Duodenal mucosa (tissue), 2 donors: ENCODE measurements at regions not wholly inside any gene's neighbourhood (a gene's known extent, or its start where the extent isn't known, plus 50 kb on each side); places are given as distances from the start of the nearest gene placed in this dataset.
"Not testable (repeated sequence)": the region's sequence is repeated elsewhere in the genome, so short reads cannot be mapped to it uniquely, and the experiment has no call there.

ENCODE experiments used
- H3K27ac ChIP-seq: one replicate; pipeline ENCODE4 v1.7.0; 2013; ENCODE audit warnings: low read depth, low read length
- H3K27me3 ChIP-seq, 2 donors: one replicate each; pipeline ENCODE4 v1.7.0; 2013; ENCODE audit warnings: low read length in 2 of 2, control low read depth in 1 of 2; ENCODE audit not compliant: insufficient read depth in 2 of 2, control insufficient read depth in 1 of 2
- H3K36me3 ChIP-seq, 2 donors: one replicate each; pipeline ENCODE4 v1.7.0; 2013; ENCODE audit warnings: low read length in 2 of 2, control low read depth in 1 of 2; ENCODE audit not compliant: insufficient read depth in 2 of 2, control insufficient read depth in 1 of 2
- H3K4me1 ChIP-seq, 2 donors: one replicate each; pipeline ENCODE4 v1.7.0; 2013; ENCODE audit warnings: low read length in 2 of 2, control low read depth in 1 of 2; ENCODE audit not compliant: insufficient read depth in 2 of 2, control insufficient read depth in 1 of 2
- H3K4me3 ChIP-seq, 2 donors: one replicate each; pipeline ENCODE4 v1.7.0; 2013; ENCODE audit warnings: low read length in 2 of 2, low read depth in 1 of 2
- H3K9ac ChIP-seq, 2 donors: one replicate each; pipeline ENCODE4 v1.7.0; 2013; ENCODE audit warnings: low read length in 2 of 2, low read depth in 1 of 2
- H3K9me3 ChIP-seq, 2 donors: one replicate each; pipeline ENCODE4 v1.7.0; 2013; ENCODE audit warnings: low read length in 2 of 2, control low read depth in 1 of 2; ENCODE audit not compliant: control insufficient read depth in 1 of 2

- Histone ChIP-seq H3K36me3 (no peaks in the 10 kb centered on the region), H3K27ac (peak overlapping the region; percentile 98), H3K4me1 (peaks cover 16 to 19% of the 10 kb centered on the region in 2 donors), H3K27me3 (no peaks in the 10 kb centered on the region), H3K9ac (peak overlapping the region; percentile 88 to 96), H3K9me3 (no peaks in the 10 kb centered on the region), H3K4me3 (peak overlapping the region; percentile 79 to 86)
Observed at GRCh38 chr6:27836783-27837624, 75.2 kb downstream of the OR2B2 start.

DNA sequence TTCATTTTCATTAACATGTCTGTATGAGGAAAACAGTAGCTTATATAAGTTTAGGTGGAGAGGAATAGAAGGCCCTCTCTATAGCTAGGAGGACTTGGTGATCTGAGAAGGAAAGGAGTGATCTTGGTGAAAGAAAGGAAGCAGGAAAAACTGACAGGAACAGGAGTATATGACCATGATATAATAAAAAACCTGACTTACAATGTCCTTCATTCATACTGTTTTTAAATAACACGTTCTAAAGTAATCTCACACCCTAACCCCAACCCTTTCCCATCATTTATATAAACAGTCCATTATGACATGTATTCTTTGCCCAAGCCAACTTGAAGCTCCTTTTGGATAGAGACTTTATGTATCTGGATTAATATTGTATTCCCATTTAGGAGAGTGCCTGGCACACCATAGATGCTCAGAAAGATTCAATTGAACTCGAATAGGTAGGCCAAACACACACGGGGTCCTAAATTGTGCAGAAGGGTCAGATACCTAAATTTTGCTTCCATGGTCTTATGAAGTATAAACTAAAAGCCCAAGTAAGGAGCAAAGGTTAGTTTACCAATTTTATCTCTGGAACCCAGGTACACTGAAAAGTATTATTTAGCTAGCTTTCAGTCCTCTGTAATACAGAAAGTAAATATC is 75.9 kb downstream of the OR2B2 start:
- Histone ChIP-seq H3K9ac (peak overlapping the region; percentile 88 to 96), H3K27ac (peak overlapping the region; percentile 98), H3K9me3 (no peaks in the 10 kb centered on the region)

DNA sequence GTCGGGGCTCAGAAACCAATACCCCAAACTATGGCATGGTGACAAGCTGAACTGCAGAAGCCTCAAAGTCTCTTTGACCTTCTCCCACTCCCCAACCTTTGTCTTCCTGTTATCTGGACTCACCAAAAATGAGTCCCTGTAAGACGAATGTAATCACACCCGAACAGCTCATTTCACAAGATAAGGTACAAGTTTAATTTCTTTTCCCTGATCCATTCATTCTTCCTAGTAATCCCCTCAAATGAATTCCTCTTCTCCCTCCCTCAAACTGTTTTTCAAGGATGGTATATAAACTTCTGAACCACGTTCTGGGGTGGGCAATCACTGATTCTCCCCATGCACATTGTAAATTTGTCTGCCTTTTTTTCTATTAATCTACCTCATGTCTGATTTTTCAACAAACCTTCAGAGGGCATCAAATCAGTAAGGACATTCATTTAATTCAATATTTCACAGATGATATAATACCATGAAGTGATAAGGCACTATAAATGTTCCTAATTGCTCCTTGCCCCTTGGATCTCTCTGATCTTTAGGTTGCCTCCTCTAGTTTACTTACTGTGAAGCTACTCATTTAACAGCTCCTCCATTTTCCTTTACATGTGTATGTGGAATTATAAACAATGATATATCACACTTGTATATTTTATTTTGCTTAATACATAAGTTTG is 77.2 kb downstream of the OR2B2 start:
- H3K36me3 ChIP-seq: no peaks in the 10 kb centered on the region
- peaks cover 20 to 25% of the 10 kb centered on the region in 2 donors for H3K4me1 ChIP-seq
- no peak overlapping the region for H3K9ac ChIP-seq
- no peak overlapping the region for H3K27ac ChIP-seq
- no peaks in the 10 kb centered on the region for H3K9me3 ChIP-seq
- no peak overlapping the region for H3K4me3 ChIP-seq
- H3K27me3 ChIP-seq: no peaks in the 10 kb centered on the region

More for the DNA sequence above, 75.9 kb downstream of the OR2B2 start:
- Histone ChIP-seq H3K27me3 (no peaks in the 10 kb centered on the region), H3K4me1 (peaks cover 16 to 19% of the 10 kb centered on the region in 2 donors), H3K36me3 (no peaks in the 10 kb centered on the region), H3K4me3 (peak overlapping the region; percentile 79 to 86)

DNA sequence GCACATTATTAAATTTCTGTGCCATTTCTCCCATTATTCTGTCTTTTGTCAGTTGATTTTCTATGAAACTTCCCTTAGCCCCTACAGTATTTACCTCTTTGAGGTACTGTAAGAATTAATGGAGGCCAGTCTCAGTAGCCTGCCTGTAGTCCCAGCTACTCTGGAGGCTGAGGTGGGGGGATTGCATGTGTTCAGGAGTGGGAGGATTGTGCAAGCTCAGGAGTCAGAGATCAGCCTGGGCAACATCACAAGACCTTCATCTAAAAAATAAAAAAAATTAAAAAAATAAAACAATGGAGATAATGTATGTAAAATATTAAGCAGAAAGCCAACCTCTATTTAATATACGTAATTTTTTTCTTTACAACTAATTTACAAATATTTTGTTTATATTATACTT is 77.8 kb downstream of the OR2B2 start:
- H3K36me3 ChIP-seq: no peaks in the 10 kb centered on the region
- no peak overlapping the region for H3K27ac ChIP-seq
- H3K4me3 ChIP-seq: no peak overlapping the region
- no peaks in the 10 kb centered on the region for H3K9me3 ChIP-seq
- H3K4me1 ChIP-seq: peaks cover 22% of the 10 kb centered on the region in 2 donors
- H3K9ac ChIP-seq: no peak overlapping the region
- no peaks in the 10 kb centered on the region for H3K27me3 ChIP-seq

- Histone ChIP-seq H3K27ac (peak overlapping the region; percentile 42), H3K4me1 (peaks cover 19 to 21% of the 10 kb centered on the region in 2 donors), H3K9ac (peak overlapping the region in 1 of 2 donors; percentile 82), H3K4me3 (peak overlapping the region; percentile 49 to 83)
- H3K27me3 ChIP-seq, H3K36me3 ChIP-seq, H3K9me3 ChIP-seq: not testable (repeated sequence)
Observed at GRCh38 chr6:27831434-27832081, 80.6 kb downstream of the OR2B2 start.

GRCh38 chr6:27830600-27831433 is 81.4 kb downstream of the OR2B2 start:
- peak overlapping the region; percentile 60 for H3K27ac ChIP-seq
- H3K9me3 ChIP-seq, H3K36me3 ChIP-seq, H3K27me3 ChIP-seq: not testable (repeated sequence)
- peak overlapping the region; percentile 82 to 88 for H3K9ac ChIP-seq
- H3K4me1 ChIP-seq: peaks cover 12 to 13% of the 10 kb centered on the region in 2 donors
- H3K4me3 ChIP-seq: peak overlapping the region; percentile 83

DNA sequence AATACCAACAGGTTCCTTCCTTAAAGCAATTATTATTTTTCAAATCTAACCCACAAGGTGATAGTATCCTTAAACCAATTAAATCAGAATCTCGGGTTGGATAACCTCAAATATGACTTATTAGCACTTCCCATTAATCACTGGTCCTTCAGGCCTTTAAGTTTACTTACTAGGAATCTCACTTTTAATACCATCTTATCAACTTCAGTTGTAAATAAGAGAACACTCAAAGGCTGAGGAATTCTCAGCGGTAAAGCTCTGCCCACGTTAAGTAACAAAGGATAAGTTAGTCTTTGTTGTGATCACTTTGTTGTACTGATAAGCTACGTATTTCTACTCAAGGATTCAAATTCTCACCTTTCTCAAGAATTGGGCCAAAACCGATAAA is 82.0 kb downstream of the OR2B2 start:
- H3K9ac ChIP-seq: peak overlapping the region; percentile 82 to 88
- H3K36me3 ChIP-seq: no peaks in the 10 kb centered on the region
- no peaks in the 10 kb centered on the region for H3K9me3 ChIP-seq
- H3K4me1 ChIP-seq: peaks cover 12 to 15% of the 10 kb centered on the region in 2 donors
- peak overlapping the region; percentile 83 for H3K4me3 ChIP-seq
- no peaks in the 10 kb centered on the region for H3K27me3 ChIP-seq
- H3K27ac ChIP-seq: peak overlapping the region; percentile 60

DNA sequence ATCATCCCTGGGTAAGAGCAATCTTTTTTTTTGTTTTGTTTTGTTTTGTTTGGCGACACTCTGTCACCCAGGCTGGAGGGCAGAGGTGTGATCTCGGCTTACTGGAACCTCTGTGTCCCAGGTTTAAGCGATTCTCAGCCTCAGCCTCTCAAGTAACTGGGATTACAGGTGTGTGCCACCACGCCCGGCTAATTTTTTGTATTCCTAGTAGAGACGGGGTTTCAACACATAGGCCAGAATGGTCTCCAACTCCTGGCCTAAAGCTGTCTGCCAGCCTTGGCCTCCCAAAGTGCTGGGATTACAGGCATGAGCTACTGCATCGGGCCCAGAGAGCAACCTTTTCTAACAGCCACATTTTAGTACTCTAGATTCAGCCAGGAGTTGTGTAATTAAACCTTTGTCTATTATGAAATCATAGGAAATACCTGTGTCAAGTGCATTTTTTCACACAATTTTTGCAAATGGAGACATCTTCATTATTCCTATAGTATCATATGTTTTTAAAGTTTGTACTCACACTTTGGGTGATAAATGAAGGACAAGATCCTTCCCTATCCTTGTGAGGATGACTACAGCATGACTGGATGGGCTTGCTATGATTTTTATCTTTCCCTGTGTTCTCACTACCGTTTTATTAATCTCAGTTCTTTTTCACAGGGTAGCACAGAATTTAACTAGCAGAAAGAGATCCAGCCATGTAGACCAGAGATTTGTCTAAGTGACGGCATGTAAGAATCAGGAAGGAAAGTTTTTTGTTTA is 82.6 kb downstream of the OR2B2 start:
- Histone ChIP-seq H3K9me3 (no peaks in the 10 kb centered on the region), H3K9ac (peak overlapping the region; percentile 82 to 88), H3K27me3 (no peaks in the 10 kb centered on the region), H3K36me3 (no peaks in the 10 kb centered on the region), H3K27ac (no peak overlapping the region), H3K4me3 (peak overlapping the region; percentile 83), H3K4me1 (peaks cover 11 to 12% of the 10 kb centered on the region in 2 donors)

- not testable (repeated sequence) for H3K27ac ChIP-seq, H3K9me3 ChIP-seq, H3K27me3 ChIP-seq, H3K9ac ChIP-seq, H3K36me3 ChIP-seq, H3K4me3 ChIP-seq
- peaks cover 11 to 12% of the 10 kb centered on the region in 2 donors for H3K4me1 ChIP-seq
Observed at GRCh38 chr6:27827477-27827876, 84.7 kb downstream of the OR2B2 start.
